ENCODE measurements at regions not wholly inside any gene's neighbourhood (a gene's known extent, or its start where the extent isn't known, plus 50 kb on each side); places are given as distances from the start of the nearest gene placed in this dataset.

DNA sequence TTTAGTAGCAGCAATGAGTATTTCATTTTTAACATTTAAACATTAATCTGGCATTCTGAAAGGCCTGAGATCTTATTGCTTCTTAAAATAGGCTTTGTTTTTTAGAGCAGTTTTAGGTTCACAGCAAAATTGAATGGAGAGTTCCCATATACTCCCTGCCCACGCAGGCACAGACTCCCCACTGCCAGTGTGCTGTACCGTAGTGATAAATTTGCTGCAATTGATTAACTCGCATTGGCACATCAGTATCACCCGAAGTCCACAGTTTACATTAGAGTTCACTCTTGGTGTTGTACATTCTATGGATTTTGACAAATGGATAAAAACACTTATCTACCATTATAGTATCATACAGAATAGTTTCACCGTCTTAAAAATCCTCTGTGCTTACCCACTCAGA, 71.8 kb upstream of the ERRFI1 start:
- peak overlapping the region; percentile 72 for H3K27ac ChIP-seq (ENCODE audit: extremely low read length, insufficient read depth, low read length)
- ATAC-seq (peak; percentile 56), DNase-seq (ENCODE audit: low spot score) (no peak), FAIRE-seq (no peak)
- 0 out of 2 replicates have a peak, but pooled peaks have one; percentile 8 for TF ChIP-seq FOXA3 (CRISPR knock-in tag; IDR thresholded peaks at IDR 0.05)
- TF ChIP-seq CREB1 (IDR thresholded peaks at IDR 0.05) = no peak
- TF ChIP-seq CREB1 (CRISPR knock-in tag; IDR thresholded peaks at IDR 0.05) = peak; percentile 8; the same call in 1 of the 2 replicates
- TF ChIP-seq CENPT (CRISPR knock-in tag; IDR thresholded peaks at IDR 0.05; ENCODE audit: low read depth) = no peak
- no peak for TF ChIP-seq ZKSCAN8 (CRISPR knock-in tag; IDR thresholded peaks at IDR 0.05; ENCODE audit: borderline replicate concordance)
- 0 out of 2 replicates have a peak, but pooled peaks have one; percentile 24 for TF ChIP-seq ZBTB38 (CRISPR knock-in tag; IDR thresholded peaks at IDR 0.05)
- TF ChIP-seq ZNF335 (CRISPR knock-in tag; IDR thresholded peaks at IDR 0.05) = 0 out of 2 replicates have a peak, but pooled peaks have one; percentile 12
- TF ChIP-seq ZNF746 (CRISPR knock-in tag; IDR thresholded peaks at IDR 0.05) = no peak
- H3K36me3 ChIP-seq (replicated peaks in 1 of 2; ENCODE audit: control insufficient read depth in 1 of 2, insufficient read depth in 2 of 2, low read length in 2 of 2) = no peaks in the 10 kb centered on the region
- CTCF ChIA-PET (ENCODE audit: low intra/inter-chr PET ratio, low total read pairs) = no interaction called here
- POLR2A ChIA-PET = interaction anchor here (0.9 to 4.2 kb wide), 5 partner anchors 19 to 71 kb away, joined by 5 to 34 read pairs (median 18); partner anchors contain the start of gene ERRFI1
- H3K9me3 ChIP-seq (ENCODE audit: low read length) = no peaks in the 10 kb centered on the region
- H3K9ac ChIP-seq (ENCODE audit: insufficient read depth, low read depth, low read length) = peak overlapping the region; percentile 43; the same call in 1 of the 2 replicates
- H3K27me3 ChIP-seq (ENCODE audit: control insufficient read depth in 1 of 2, insufficient read depth in 2 of 2, low read length in 2 of 2) = no peaks in the 10 kb centered on the region
- H3K79me2 ChIP-seq (ENCODE audit: insufficient read depth, low read length) = peaks cover 2% of the 10 kb centered on the region
- H4K20me1 ChIP-seq (ENCODE audit: insufficient read depth, low read length) = no peaks in the 10 kb centered on the region
- no peak overlapping the region for H2AFZ ChIP-seq (ENCODE audit: low read length)
- BruUV-seq (replicated peaks) = TSS peak; percentile 66
- intact Hi-C loops (cut with micrococcal nuclease; ENCODE audit: unreplicated experiment) (loop anchor here (10.0 kb wide), 1 partner anchor 53 kb away; no protein-coding TSS in a partner anchor), in situ Hi-C loops (cut with HindIII; ENCODE audit: extremely low pct_ligation_motif_present, low pct_unique_long_range_greater_than_20kb) (no loop called here)
- H3K4me2 ChIP-seq (ENCODE audit: low read depth, low read length) = peak overlapping the region; percentile 51
- H3K4me3 ChIP-seq (replicated peaks in 1 of 3; ENCODE audit: insufficient read depth in 1 of 3, low read depth in 2 of 3, low read length in 3 of 3) = no peak overlapping the region
- peaks cover 60% of the 10 kb centered on the region for H3K4me1 ChIP-seq (ENCODE audit: insufficient read depth, low read length)
- 63% methylated on average over 5 of the region's 5 CpGs for WGBS (ENCODE audit: low lambda C conversion rate)

DNA sequence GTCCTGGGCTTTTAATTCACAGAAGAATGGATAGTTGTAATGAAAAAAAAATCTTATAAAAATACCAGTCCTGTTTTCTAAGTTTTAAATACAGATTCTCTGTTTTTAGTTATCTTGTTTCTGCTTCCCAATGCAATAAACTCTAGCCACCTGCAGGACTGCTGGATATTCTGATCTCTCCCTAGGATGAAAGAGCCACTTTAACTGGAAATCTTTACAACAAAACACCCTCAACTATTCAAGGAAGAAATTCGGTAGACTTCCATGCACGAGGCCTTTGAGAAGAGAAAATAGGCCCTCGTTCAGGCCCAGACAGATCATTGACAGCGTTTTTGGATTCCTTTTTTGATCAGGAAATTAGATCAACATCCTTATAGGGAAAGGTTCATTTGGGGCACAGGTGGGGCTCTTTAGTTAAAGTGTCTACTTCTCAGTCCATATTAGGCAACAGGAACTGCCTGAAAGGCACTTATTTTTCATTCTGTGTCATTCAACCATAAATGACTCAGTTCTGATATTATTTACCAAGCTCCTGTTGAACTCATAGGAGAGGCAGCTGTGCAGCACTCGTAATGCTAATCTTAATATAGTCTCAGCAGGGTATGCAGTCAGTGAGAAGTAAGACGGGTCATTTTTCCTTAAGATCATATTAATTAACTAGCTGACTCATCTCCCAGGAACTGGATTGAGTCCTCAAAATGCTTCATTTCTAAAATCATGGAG, 71.1 kb upstream of the ERRFI1 start:
- H3K9ac ChIP-seq (ENCODE audit: insufficient read depth, low read depth, low read length) = peak overlapping the region; percentile 43
- ATAC-seq = peak; percentile 49
- no TSS peak for BruUV-seq (replicated peaks)
- TF ChIP-seq NCOR1 (IDR thresholded peaks at IDR 0.05; ENCODE audit: borderline replicate concordance, low read length) (no peak), TARDBP (CRISPR knock-in tag; IDR thresholded peaks at IDR 0.05) (no peak), KDM5A (IDR thresholded peaks at IDR 0.05; ENCODE audit: borderline replicate concordance, low read length) (no peak), SRF (IDR thresholded peaks at IDR 0.05; ENCODE audit: low read depth, low read length) (peak; percentile 95)
- TF ChIP-seq, protein P1, sequence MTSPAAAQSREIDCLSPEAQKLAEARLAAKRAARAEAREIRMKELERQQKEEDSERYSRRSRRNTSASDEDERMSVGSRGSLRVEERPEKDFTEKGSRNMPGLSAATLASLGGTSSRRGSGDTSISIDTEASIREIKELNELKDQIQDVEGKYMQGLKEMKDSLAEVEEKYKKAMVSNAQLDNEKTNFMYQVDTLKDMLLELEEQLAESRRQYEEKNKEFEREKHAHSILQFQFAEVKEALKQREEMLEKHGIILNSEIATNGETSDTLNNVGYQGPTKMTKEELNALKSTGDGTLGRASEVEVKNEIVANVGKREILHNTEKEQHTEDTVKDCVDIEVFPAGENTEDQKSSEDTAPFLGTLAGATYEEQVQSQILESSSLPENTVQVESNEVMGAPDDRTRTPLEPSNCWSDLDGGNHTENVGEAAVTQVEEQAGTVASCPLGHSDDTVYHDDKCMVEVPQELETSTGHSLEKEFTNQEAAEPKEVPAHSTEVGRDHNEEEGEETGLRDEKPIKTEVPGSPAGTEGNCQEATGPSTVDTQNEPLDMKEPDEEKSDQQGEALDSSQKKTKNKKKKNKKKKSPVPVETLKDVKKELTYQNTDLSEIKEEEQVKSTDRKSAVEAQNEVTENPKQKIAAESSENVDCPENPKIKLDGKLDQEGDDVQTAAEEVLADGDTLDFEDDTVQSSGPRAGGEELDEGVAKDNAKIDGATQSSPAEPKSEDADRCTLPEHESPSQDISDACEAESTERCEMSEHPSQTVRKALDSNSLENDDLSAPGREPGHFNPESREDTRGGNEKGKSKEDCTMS (CRISPR knock-in tag; conservative IDR thresholded peaks at IDR 0.05) = no peak
- TF ChIP-seq, protein P2, sequence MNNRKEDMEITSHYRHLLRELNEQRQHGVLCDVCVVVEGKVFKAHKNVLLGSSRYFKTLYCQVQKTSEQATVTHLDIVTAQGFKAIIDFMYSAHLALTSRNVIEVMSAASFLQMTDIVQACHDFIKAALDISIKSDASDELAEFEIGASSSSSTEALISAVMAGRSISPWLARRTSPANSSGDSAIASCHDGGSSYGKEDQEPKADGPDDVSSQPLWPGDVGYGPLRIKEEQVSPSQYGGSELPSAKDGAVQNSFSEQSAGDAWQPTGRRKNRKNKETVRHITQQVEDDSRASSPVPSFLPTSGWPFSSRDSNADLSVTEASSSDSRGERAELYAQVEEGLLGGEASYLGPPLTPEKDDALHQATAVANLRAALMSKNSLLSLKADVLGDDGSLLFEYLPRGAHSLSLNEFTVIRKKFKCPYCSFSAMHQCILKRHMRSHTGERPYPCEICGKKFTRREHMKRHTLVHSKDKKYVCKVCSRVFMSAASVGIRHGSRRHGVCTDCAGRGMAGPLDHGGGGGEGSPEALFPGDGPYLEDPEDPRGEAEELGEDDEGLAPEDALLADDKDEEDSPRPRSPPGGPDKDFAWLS (CRISPR knock-in tag; IDR thresholded peaks at IDR 0.05; ENCODE audit: borderline replicate concordance) = no peak

More for the DNA sequence above, 71.1 kb upstream of the ERRFI1 start:
- ChIA-PET CTCF (ENCODE audit: low intra/inter-chr PET ratio, low total read pairs) (no interaction called here), POLR2A (interaction anchor here (0.9 to 4.2 kb wide), 6 partner anchors 20 to 70 kb away, joined by 4 to 34 read pairs (median 16); partner anchors contain the start of gene ERRFI1)
- Histone ChIP-seq H3K36me3 (replicated peaks in 1 of 2; ENCODE audit: control insufficient read depth in 1 of 2, insufficient read depth in 2 of 2, low read length in 2 of 2) (no peaks in the 10 kb centered on the region), H3K4me2 (ENCODE audit: low read depth, low read length) (peak overlapping the region; percentile 74), H3K4me3 (replicated peaks in 1 of 3; ENCODE audit: insufficient read depth in 1 of 3, low read depth in 2 of 3, low read length in 3 of 3) (no peak overlapping the region), H3K79me2 (ENCODE audit: insufficient read depth, low read length) (peaks cover 2% of the 10 kb centered on the region), H3K27ac (ENCODE audit: extremely low read length, insufficient read depth, low read length) (peak overlapping the region; percentile 72), H3K9me3 (ENCODE audit: low read length) (no peaks in the 10 kb centered on the region), H3K4me1 (ENCODE audit: insufficient read depth, low read length) (peaks cover 67% of the 10 kb centered on the region), H3K27me3 (ENCODE audit: control insufficient read depth in 1 of 2, insufficient read depth in 2 of 2, low read length in 2 of 2) (no peaks in the 10 kb centered on the region), H2AFZ (ENCODE audit: low read length) (no peak overlapping the region), H4K20me1 (ENCODE audit: insufficient read depth, low read length) (no peaks in the 10 kb centered on the region)
- intact Hi-C loops (cut with micrococcal nuclease; ENCODE audit: unreplicated experiment) = loop anchor here (10.0 kb wide), 1 partner anchor 52 kb away; no protein-coding TSS in a partner anchor
- FAIRE-seq (no peak), DNase-seq (ENCODE audit: low spot score) (peak; percentile 74)
- 9% methylated on average over 6 of the region's 6 CpGs for WGBS (ENCODE audit: low lambda C conversion rate)
- in situ Hi-C loops (cut with HindIII; ENCODE audit: extremely low pct_ligation_motif_present, low pct_unique_long_range_greater_than_20kb) = no loop called here
